ENCODE measurements at regions not wholly inside any gene's neighbourhood (a gene's known extent, or its start where the extent isn't known, plus 50 kb on each side); places are given as distances from the start of the nearest gene placed in this dataset.
A peak's percentile ranks its signal among the peaks of the same experiment; 100 is the strongest.

DNA sequence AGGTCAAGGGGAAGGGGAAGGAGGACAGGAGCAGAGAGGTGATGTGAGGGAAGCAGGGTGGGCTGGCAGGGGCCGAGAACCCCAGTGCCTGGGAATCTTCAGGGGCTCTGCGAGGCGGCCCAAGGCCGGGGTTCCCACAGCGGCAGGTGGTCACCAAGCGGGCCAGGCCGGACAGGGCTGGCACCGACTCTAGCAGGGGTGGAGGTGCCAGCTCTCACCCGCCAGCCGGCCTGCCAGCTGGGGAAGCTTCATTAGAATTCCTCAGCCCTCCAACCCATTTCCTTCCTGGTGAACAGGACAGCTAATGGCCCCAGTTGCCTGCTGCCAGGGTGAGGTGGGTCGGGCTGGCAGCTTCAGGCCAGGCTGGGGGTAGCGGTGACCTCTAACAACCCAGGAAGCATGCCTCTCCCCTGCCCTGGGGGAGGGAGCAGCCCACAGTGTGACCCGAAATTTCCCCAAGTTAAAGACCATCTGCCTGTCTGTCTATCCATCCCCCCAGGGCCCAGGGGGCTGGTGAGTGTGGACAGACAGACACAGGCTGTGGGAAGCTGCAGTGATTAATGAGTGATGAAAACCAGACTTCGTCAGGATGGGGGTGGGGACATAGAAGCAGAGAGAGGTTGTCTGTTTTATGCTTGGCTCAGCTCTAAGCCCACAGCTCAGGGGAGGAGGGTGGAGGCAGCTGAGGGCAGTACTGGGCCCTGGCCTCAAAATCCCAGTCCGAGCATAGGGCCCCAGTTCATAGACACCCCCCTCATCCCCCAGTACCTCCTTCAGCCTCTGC lies 144.1 kb downstream of the ZFP36L2 start:
- no peak overlapping the region for H3K4me3 ChIP-seq (replicated peaks in 1 of 3; ENCODE audit: insufficient read depth in 1 of 3, low read depth in 1 of 3, low read length in 3 of 3)
- H3K4me2 ChIP-seq (ENCODE audit: insufficient read depth, low read length): no peak overlapping the region
- BruUV-seq (replicated peaks): no TSS peak
- dilution Hi-C loops (cut with MboI; ENCODE audit: extremely low pct_ligation_motif_present, low sequenced_read_pairs): no loop called here
- no peaks in the 10 kb centered on the region for H3K9me1 ChIP-seq (replicated peaks; ENCODE audit: control insufficient read depth, extremely low read depth, insufficient read depth, low read length)
- peaks cover 43% of the 10 kb centered on the region for H3K4me1 ChIP-seq (ENCODE audit: control insufficient read depth, extremely low read depth, insufficient read depth, low read length)
- H3K36me3 ChIP-seq (ENCODE audit: control insufficient read depth in 2 of 2, extremely low read depth in 1 of 2, insufficient read depth in 2 of 2, low read length in 2 of 2): no peaks in the 10 kb centered on the region
- H3K9ac ChIP-seq (replicated peaks; ENCODE audit: extremely low read depth, insufficient read depth, low read length): no peak overlapping the region
- peak overlapping the region; percentile 55 for H2AFZ ChIP-seq (ENCODE audit: low read depth, low read length)
- DNase-seq (ENCODE audit: low read depth, low spot score) (peak; percentile 43), FAIRE-seq (peak; percentile 69)
- H3K79me2 ChIP-seq (ENCODE audit: control insufficient read depth, insufficient read depth, low read length): no peaks in the 10 kb centered on the region
- intact Hi-C loops (cut with micrococcal nuclease): no loop called here
- peak overlapping the region; percentile 2 for H3K27ac ChIP-seq (ENCODE audit: insufficient read depth, low read depth, low read length)
- CTCF ChIA-PET: interaction anchor here (0.9 to 2.2 kb wide), 3 partner anchors 40 to 58 kb away, joined by 3 to 7 read pairs (median 4); no protein-coding TSS in a partner anchor
- no peaks in the 10 kb centered on the region for H4K20me1 ChIP-seq (replicated peaks; ENCODE audit: control insufficient read depth, extremely low read depth, insufficient read depth, low read length)
- POLR2A ChIA-PET: interaction anchor here (0.6 to 1.0 kb wide), 2 partner anchors 40 to 399 kb away, joined by 4 to 6 read pairs; no protein-coding TSS in a partner anchor
- H3K9me3 ChIP-seq (replicated peaks; ENCODE audit: control insufficient read depth, insufficient read depth, low read length): no peaks in the 10 kb centered on the region
- no peaks in the 10 kb centered on the region for H3K27me3 ChIP-seq (ENCODE audit: control insufficient read depth in 2 of 2, insufficient read depth in 2 of 2, low read length in 2 of 2)
- TF ChIP-seq GATA2 (IDR thresholded peaks at IDR 0.05; ENCODE audit: insufficient read depth, insufficient read length, low read depth, low read length): no peak

DNA sequence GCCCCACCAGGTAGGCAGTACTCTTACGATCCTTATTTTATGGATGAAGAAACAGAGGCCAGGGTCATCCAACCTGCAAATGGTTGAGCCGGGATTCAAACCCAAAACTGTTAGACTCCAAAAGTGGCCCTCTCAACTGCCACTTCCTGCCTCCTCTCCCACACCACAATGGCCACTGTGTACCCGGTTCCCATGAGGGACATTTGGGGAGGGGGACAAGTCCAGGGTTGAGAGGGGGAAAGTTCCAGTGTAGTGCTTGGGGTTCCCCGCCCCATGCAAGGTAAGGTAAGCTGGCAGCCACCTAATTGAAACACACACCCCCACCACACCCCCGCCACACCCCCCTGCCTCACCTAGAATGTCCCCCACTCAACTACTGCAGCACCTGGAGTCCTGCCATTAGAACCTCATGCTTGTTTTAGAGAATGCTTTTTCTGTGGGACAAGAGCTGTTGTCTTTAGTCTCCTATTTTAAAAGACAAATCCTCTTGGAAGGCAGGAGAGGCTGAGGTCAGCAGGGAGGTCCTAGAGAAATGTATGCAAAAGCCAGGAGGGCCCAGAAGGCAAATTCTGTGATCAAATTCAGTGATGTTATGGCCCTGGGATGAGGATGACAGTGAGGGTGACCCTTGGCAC lies 145.2 kb downstream of the ZFP36L2 start:
- no peak overlapping the region for H3K9ac ChIP-seq (replicated peaks; ENCODE audit: extremely low read depth, insufficient read depth, low read length)
- intact Hi-C loops (cut with micrococcal nuclease): no loop called here
- H3K36me3 ChIP-seq (ENCODE audit: control insufficient read depth in 2 of 2, extremely low read depth in 1 of 2, insufficient read depth in 2 of 2, low read length in 2 of 2): no peaks in the 10 kb centered on the region
- H3K4me1 ChIP-seq (ENCODE audit: control insufficient read depth, extremely low read depth, insufficient read depth, low read length): peaks cover 34% of the 10 kb centered on the region
- no peak for FAIRE-seq
- H3K79me2 ChIP-seq (ENCODE audit: control insufficient read depth, insufficient read depth, low read length): no peaks in the 10 kb centered on the region
- BruUV-seq (replicated peaks): no TSS peak
- no peak overlapping the region for H3K27ac ChIP-seq (ENCODE audit: insufficient read depth, low read depth, low read length)
- H3K27me3 ChIP-seq (ENCODE audit: control insufficient read depth in 2 of 2, insufficient read depth in 2 of 2, low read length in 2 of 2): no peaks in the 10 kb centered on the region
- H3K9me1 ChIP-seq (replicated peaks; ENCODE audit: control insufficient read depth, extremely low read depth, insufficient read depth, low read length): no peaks in the 10 kb centered on the region
- no peak for DNase-seq (ENCODE audit: low read depth, low spot score)
- POLR2A ChIA-PET: no interaction called here
- H3K4me2 ChIP-seq (ENCODE audit: insufficient read depth, low read length): no peak overlapping the region
- no peaks in the 10 kb centered on the region for H4K20me1 ChIP-seq (replicated peaks; ENCODE audit: control insufficient read depth, extremely low read depth, insufficient read depth, low read length)
- TF ChIP-seq JUN (IDR thresholded peaks at IDR 0.05; ENCODE audit: borderline replicate concordance, insufficient read depth, insufficient read length, low read depth) (no peak), GATA2 (IDR thresholded peaks at IDR 0.05; ENCODE audit: insufficient read depth, insufficient read length, low read depth, low read length) (no peak), POLR2AphosphoS5 (IDR thresholded peaks at IDR 0.05; ENCODE audit: insufficient read depth, low read depth, low read length) (no peak), POLR2A (IDR thresholded peaks at IDR 0.05; ENCODE audit: low read depth, low read length) (no peak)
- TF ChIP-seq, protein P1, sequence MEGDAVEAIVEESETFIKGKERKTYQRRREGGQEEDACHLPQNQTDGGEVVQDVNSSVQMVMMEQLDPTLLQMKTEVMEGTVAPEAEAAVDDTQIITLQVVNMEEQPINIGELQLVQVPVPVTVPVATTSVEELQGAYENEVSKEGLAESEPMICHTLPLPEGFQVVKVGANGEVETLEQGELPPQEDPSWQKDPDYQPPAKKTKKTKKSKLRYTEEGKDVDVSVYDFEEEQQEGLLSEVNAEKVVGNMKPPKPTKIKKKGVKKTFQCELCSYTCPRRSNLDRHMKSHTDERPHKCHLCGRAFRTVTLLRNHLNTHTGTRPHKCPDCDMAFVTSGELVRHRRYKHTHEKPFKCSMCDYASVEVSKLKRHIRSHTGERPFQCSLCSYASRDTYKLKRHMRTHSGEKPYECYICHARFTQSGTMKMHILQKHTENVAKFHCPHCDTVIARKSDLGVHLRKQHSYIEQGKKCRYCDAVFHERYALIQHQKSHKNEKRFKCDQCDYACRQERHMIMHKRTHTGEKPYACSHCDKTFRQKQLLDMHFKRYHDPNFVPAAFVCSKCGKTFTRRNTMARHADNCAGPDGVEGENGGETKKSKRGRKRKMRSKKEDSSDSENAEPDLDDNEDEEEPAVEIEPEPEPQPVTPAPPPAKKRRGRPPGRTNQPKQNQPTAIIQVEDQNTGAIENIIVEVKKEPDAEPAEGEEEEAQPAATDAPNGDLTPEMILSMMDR (IDR thresholded peaks at IDR 0.05; ENCODE audit: extremely low read depth in 1 of 2, insufficient read depth in 1 of 2, low read depth in 1 of 2, low read length in 2 of 2): no peak
- CTCF ChIA-PET: no interaction called here
- H2AFZ ChIP-seq (ENCODE audit: low read depth, low read length): no peak overlapping the region
- H3K9me3 ChIP-seq (replicated peaks; ENCODE audit: control insufficient read depth, insufficient read depth, low read length): no peaks in the 10 kb centered on the region
- H3K4me3 ChIP-seq (replicated peaks in 1 of 3; ENCODE audit: insufficient read depth in 1 of 3, low read depth in 1 of 3, low read length in 3 of 3): no peak overlapping the region
- dilution Hi-C loops (cut with MboI; ENCODE audit: extremely low pct_ligation_motif_present, low sequenced_read_pairs): no loop called here

Data from endothelial cell of umbilical vein (primary cell).